Dermis blood vessel endothelial cell (primary cell): ENCODE measurements at regions not wholly inside any gene's neighbourhood (a gene's known extent, or its start where the extent isn't known, plus 50 kb on each side); places are given as distances from the start of the nearest gene placed in this dataset.

ENCODE experiments used
- DNase-seq: peaks from one replicate; pipeline ENCODE4 v3.0.0; 2010

DNA sequence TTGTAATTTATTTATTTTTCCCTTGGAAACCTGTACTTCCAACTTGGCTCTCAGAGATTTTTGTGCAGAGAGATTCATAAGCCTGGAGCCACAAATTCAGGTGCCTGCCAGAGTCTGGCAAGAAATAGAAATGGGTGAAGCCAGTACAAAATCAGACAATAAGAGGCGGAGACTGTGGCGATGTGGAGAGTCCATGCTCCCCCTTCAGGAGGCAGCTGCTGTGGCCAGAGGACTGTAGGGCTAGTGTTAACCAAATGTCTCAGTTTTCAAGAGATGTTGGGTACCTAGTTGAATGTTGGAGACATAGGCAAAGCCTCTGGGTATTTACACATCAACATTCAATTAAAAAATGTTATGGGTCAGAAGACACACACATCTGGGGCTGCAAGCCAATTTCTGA, 208.6 kb downstream of the PSAT1 start:
- no peak for DNase-seq

DNA sequence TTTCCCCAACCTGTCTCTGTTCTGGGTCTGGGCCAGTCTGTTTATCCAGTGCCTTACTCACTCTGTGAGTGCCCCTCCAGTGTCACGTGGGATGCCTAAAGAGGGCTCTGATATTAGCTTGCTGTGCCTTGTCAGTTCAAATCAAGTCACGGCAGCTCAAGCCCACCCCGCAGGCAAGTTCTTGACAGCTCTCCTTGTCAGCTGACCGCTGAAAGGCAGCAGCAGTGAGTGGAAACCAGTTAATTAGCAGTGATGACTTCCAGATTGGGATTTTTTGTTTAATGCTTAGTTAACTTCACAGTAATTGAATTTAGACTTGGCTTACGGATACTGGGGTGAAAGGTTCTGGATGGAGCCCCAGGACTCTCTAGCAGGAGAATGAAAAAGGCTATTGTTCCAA, 210.1 kb downstream of the PSAT1 start:
- no peak for DNase-seq

DNA sequence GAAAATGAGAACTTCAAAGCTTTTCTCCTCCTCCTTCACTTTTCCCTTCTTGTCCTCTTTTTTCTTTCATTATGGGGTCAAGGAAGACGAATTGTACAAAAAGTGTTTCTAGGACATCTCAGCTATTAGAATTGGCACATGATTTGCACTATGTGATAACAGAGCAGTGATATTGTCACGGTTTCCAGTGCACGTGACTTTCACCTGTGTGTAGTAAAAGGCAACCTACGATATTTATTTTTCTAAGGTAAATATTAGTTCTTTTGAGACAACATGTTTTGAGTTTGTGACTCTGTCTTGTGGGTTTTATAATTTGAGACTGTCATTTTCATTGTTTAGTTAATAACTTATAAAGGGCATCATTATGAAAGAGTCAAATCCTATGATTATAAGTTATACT, 213.1 kb downstream of the PSAT1 start:
- DNase-seq, result no peak

DNA sequence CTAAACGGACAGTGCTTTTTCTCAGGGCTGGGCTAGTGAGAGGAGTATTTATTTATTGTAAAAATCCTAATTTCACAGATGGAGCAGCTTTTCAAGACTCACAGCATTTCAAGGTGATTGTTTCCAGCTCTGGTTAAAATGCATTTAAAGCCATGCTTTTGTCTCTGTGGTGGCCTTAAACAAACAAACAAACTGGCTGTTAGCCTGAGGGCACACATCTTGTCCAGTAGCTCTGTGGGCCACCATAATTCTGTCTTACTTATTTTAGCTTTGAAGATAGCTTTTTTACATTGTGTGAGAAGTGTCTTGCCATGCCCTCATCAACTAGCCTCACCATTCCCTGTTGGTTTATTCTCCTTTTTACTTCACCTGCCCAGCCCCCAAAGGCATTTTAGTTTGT, 218.2 kb downstream of the PSAT1 start:
- no peak for DNase-seq

DNA sequence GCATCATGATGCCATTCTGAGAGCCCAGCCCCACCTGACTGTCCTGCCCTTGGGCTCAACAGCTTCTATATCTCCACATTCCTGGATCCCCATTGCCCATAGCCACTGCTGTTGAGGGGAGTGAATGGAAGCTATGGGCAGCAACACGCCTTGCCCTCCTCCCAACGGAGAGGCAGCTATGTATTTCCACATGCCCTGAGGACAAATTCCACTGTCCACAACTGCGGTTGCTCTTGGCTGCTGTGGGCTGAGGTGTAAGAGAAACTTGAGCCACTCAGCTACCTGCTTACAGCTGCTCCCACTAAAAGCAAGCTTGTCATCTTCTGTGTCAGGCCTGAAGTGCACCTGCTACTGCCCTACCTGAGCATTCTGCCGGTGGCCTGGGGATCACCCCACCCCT, 222.9 kb downstream of the PSAT1 start:
- DNase-seq, result no peak

DNA sequence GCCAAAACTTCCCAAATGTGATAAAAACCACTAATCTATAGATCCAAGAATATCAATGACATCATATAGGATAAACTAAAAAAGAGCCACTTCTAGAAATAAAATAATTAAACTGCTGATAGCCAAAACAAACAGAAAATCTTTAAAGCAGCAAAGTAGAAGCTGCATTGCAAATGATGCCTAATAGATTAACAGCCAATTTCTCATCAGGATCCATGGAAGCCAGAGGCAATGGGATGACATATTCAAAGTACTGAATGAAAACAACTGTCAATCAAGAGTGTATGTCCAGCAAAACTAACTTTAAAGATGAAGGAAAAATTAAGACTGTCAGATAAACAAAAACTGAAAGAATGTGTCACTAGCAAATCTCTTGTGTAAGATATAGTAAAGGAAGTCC, 224.8 kb downstream of the PSAT1 start:
- no peak for DNase-seq

DNA sequence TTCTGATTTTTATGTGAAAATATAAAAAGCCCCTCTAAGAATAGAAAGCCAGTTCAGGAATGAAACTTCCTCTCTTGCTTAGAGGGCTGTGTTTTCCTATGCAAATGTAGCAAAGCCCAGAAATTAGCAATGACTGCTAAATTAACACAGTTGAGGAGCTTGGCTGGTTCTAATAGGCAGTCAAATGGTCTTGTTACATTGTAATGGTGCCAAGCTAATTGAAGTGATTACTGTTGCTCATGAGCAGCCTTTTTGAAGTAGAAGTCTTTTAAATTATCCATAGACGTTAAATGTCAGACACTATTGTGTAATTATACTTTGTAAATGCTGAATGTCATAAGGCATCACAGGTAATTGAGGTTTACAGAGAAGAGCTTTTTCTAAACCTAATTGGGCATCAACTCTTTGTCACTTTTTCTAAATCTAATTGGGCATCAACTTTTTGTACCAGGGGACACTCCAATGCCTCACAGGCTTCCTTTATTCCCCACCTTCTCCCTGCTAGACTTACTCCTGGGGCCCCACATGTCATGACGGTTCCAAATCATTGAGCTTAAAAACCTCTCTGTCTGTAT, 229.1 kb downstream of the PSAT1 start:
- DNase-seq, result no peak

DNA sequence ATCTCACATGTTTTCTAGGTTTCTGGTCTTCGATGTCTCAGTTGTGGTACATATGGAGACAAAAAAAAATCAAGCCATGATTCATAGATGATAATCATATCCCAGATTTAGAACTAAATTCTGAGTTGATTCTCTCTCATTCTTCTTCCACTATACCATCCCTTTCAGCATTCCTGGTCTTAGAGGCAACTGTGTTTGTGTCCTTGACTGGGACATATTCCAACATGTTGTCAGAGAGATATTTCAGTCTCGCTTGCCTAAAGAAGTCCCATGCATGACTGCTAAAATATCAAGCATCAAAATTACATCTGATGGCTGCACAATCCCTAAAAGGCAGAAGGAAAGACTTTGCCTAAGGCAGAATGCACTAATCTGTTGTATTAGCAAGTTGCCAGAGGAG, 236.6 kb downstream of the PSAT1 start:
- DNase-seq, result no peak

DNA sequence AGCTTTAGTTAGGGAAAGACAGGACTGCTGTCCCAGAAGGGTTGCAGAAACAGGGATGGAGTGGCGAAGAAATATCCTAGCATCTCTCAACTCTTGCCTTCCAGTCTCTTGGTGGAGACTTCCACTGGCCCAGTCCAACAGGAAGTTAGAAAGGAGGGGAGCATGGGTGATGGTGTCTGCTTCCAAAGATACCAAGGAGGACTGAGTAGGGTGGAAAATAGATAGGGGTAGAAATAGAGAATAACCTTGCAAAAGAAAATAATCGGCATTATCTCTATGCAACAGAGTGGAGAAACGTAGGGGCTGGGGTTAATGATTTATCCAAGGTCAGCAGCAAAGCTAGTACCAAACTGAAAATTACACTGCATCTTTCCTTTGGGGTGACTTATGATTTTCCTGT, 242.3 kb downstream of the PSAT1 start:
- DNase-seq, result no peak

DNA sequence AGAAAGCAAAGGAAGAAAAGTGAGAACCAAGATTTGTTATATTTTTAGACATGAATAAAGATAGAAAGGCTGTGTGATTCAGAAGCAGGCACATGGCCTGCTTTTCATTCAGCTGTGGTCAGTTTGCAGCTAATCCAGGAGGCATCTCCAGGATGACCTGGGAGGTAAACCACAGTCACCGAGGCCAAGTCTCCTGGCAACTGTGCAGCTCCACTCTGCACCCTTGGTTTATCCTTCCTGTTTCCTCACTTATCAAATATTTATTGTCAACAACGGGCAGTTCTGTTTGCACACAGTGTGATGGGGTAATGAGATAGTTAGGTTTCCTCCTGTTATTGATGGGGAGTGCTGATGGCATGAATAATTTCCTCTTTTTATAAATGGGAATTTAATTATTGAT, 243.0 kb downstream of the PSAT1 start:
- DNase-seq, result no peak

DNA sequence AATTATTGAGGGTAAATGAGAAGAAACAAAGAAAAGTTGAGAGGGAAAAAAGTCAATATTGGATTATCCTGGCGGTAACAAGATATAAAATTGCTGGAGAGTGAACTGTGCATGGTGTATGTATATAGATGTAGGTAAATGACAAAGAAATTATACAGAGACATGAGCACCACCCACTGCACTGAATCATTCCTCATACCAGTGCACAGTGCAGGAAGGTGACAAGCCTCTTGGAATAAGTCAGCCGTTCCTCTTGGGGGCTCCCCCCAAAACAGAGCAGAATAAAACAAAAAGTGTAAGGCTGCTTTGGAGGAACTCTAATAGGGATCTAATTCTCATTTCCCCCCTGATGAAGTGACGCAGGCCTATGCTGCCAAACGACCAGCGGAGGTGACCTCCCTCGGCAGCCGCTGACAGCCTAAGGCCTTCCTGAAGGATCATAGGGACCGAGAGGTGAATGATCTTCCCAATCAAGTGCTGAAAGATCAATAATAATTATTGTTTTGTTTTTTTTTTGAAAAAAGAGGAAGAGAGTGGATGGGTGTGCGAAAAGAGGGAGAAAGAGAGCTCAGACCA, 245.0 kb downstream of the PSAT1 start:
- no peak for DNase-seq

DNA sequence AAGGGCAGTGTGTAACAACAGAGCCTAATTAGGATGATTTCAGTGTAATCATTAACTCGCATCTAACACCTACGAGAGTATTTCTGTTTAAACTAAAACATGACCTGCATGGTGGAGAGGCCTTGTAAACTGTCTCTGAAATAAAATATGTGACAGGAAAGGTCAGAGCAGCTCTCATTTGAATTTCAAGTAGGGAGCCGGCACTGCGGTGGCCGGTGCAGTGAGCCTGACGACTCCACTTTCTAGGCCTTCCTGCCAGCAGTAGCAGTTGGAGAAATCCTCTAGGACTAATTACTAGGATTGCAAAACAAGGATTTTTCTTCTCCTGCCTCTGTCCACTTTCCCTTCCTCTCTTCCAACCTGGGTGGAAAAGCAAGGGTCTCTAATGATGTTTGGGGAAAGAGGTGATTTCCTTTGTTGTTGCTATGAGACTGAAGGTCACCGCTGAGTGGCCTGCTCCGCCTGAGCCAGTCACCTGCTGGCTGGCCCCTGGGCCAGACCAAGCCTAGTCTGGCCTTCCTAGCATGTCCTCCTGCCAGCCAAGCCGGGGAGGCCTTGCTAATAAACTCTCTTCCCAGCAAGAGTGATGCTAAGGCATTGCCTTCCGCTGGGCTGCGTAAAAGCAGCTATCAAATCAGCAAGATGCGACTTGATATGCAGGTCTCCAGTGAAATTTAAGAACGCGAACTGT, 245.7 kb downstream of the PSAT1 start:
- DNase-seq, result no peak

DNA sequence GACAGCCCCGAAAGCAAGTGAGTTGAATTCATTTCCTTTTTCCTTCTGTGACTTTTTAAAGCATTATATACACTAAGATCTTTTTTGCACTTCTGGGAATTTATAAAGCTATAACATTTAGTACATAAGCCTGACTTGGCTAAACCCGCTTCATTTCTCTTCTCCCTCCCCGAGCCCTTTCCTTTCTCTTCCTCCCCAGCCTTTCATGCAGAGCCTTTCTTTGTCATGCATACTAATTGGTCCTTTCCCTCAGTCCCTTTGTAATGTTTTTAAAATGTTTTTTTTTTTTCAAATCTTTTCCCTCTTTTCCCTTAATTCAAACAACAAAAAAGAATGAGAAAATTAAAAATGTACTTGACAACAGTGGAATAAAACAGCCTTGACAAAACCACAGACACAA, 246.4 kb downstream of the PSAT1 start:
- DNase-seq, result no peak

DNA sequence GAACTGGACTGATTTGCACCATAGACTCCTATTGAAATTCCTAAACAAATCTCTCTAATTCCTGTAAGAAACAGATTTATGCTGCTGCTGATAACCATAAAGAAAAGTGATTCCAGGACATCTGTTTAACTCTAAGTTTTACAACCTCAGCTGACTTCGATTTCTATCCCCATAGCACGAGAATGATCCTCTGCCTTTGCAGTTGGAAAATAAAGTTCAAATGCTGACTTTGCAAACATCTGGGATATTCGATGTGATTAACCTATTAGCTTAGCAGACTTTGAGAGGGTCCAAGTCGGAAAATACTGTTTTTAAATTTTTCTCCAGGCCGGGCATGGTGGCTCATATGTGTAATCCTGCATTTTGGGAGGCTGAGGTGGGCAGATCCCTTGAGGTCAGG, 247.3 kb downstream of the PSAT1 start:
- no peak for DNase-seq

DNA sequence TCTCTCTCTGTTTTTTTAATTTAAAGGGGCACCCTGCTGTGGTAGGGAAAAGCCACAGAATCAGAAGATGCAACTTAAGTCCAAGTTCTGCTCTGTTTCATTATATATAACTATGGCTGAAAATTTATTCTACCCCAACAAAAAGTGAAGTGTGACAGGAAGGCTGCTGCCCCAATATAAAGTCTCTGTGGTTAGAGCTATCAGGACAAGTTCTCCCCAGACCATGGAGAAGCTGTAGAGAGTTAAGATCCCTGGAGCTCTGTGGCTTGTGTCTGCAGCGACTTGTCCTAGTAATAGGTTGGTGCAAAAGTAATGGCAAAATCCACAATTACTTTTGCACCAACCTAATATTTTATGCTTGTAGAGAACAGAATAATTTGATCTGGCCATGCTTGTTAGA, 250.9 kb downstream of the PSAT1 start:
- DNase-seq, result no peak

DNA sequence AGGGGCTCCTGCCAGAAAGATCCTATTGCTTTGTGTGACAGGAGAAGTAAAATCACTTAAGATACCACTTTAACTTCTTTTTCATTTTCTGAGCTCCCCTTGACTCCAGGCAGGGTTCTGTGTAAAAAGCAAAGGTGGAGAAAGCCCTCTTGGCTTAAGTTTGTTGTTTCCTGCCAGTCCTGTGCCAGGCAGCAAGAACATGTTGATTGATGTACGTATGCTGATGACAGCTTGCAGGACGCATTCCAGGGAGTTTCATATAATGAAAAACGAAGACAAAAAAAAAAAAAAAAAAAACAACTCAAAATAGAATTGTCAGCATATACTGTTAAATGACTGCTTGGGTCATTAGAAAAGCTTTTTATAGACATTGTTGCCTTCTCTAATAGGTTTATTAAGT, 251.7 kb downstream of the PSAT1 start:
- DNase-seq, result no peak

DNA sequence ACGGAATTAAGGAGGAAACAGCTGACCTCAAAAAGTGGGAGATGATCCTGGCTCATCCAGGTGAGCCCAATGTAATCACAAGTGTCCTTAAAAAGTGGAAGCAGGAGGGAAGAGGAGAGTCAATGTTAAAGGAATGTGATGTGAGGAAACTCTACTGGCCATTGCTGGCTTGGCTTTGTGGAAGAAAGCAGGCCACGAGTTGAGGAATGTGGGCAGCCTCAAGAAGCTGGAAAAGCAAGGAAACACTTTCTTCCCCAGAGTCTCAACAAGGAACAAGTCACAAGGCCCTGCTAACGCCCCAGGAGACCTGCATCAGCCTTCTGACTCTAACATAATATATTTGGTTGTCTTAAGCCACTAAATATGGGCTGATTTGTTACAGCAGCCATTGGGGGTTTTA, 252.8 kb downstream of the PSAT1 start:
- DNase-seq, result no peak

DNA sequence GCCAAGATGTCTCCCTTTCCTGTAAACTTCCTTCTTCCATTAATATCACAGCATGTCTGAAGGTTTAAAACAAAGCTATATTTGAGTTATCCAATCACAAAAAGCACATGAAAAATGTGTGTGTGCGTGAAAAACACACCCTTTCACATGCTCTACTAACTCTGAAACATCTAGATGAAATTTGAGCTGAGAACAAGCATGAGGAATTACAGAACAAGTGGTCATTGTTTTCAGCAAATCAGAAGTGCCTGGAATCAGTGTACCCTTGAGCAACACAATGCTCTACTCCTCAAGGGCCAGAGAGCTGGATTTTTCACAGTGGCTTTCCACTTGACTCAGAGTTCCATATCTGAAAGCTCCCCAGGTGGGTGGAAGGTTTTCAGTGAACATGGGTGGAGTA, 255.9 kb downstream of the PSAT1 start:
- DNase-seq, result no peak

DNA sequence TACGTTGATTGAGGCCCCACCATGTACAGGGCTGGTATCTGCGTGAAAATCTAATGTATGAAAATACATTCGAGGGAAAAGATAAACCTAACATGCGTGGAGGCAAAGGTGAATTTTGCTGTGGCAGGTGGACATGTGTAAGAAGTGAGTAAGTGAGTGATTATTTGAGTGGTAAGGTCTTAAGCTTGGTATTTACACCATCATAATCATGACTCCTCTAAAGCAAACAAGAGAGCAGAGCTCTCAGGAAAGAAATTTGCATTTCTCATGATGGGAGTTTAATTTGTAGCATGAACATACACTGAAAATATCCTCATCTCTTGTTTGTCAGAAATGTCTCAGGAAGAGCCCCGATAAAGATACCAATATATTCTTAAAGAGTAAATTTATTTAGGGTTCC, 260.6 kb downstream of the PSAT1 start:
- no peak for DNase-seq

DNA sequence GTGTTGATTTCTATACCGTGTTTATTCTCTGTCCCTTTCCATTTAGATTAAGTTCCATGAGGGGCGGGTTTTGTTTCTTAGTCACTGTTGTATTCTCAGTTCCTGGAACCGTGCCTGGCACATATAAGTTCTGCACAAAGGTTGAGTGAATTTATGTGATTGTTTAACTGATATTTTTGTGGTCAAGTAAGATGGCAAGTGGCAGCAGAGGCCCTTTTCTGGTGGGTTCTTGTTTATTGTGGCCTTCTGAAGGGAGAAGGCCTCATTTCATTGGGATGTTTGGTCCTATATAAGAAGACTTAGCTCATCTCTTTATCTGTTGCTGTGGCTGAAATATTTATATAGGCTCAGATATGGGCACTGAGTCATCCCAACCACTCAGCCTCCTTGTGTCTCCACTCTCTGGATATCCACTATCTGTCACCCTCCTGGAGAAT, 262.5 kb downstream of the PSAT1 start:
- DNase-seq, result no peak

DNA sequence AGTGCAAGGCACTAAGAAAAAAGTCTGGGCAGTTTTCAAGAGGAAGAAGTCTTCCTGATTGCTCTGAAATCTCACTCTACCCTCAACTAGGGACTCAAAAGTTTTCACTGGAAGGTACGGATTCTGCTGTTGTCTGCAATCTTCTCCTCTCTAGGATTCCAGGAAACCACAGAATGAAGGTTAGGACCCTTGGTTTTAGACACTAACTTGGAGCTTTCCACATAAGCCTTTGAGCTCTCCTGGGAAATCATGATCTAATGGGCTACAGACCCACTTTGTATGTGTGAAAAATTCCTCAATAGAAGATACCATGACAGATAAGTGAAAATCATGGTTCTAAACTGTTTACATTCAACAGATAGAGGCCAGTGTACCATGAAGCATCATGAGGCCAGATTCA, 265.1 kb downstream of the PSAT1 start:
- DNase-seq, result no peak

DNA sequence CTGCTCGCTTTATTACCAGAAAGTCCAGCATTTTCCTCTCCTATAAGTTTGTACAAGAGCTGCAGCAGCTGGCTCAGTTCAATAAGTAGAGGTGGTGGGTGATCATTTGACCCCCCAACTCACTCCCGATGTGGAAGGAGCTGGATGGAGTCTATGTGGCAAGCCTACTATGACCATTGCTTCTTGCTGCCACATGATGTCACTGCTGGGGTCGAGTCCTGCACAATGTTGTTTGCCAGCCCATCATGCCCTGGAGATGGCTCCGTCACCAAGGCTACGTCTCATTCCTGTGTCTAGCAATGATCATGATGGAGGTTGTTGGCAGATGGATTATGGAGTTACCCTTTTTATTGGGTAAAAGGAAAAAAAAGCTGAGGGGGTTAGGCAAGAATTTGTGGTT, 266.3 kb downstream of the PSAT1 start:
- DNase-seq, result no peak

DNA sequence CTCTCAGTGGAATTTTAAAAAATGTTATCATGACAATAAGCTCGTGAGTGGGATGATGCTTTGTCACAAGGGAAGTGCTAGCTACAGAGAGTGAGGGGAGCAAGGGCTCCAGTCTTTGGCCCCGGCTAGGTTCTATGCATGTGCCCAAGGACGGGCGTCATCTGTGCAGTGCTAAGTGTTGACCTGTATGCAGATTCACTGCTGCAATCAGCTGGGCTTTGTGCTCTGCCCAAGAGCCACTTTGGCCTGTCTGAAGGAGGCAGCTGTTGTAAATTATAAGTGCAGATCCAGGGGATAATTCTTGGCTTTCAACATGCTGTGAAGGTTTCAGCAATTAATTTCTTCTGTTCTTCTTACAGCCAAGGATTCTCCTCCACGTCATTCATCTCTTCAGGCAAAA, 268.6 kb downstream of the PSAT1 start:
- no peak for DNase-seq

DNA sequence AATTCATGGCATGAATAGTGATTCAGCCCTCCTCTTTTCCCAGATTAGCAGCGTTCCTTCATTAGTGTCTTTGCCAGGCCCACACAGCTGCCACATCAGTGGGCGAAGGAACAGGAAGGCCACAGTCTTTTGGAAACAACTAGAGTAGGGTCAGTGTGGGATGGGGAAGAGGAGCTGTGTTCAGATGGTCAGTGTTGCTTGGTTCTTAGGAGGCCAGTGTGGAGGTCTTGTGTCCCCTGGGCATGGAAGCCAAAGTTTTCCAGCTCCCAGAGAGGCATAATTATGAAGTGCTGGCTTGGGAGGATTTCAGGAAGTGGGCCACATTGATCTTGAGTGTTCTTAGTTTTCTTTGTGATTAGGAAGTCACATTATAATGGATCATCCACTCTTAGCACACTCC, 269.6 kb downstream of the PSAT1 start:
- DNase-seq, result no peak
